Calu3 (cell line): ENCODE measurements at regions not wholly inside any gene's neighbourhood (a gene's known extent, or its start where the extent isn't known, plus 50 kb on each side); places are given as distances from the start of the nearest gene placed in this dataset.

ENCODE experiments used
- BruUV-seq: library from RNA; stranded (reverse); fragments of 400-500 nt; replicated peaks from 2 replicates; lab custom pipeline; 2021; lab: Mats Ljungman, UMichigan
- CTCF ChIA-PET: fragments of 300-600 bp; sonication (Branson Sonifier 250); formaldehyde crosslinking; loops from one replicate; lab custom pipeline; 2022; ENCODE audit warnings: antibody characterized with exemption; lab: Charles Lee
- DNase-seq: peaks from one replicate; pipeline ENCODE4 v3.0.0; 2022
- H3K27ac Mint-ChIP-seq: one replicate; pipeline ENCODE4 v1.8.0; 2022; ENCODE audit warnings: mixed read lengths; ENCODE audit not compliant: unreplicated experiment
- H3K27me3 Mint-ChIP-seq: one replicate; pipeline ENCODE4 v1.8.0; 2022; ENCODE audit warnings: mixed read lengths; ENCODE audit not compliant: unreplicated experiment
- H3K36me3 Mint-ChIP-seq: one replicate; pipeline ENCODE4 v1.8.0; 2022; ENCODE audit warnings: mild to moderate bottlenecking, moderate library complexity, mixed read lengths; ENCODE audit not compliant: insufficient read depth, unreplicated experiment
- H3K4me1 Mint-ChIP-seq: one replicate; pipeline ENCODE4 v1.8.0; 2022; ENCODE audit warnings: mild to moderate bottlenecking, low read depth, mixed read lengths; ENCODE audit not compliant: unreplicated experiment
- H3K4me3 Mint-ChIP-seq: one replicate; pipeline ENCODE4 v1.8.0; 2022; ENCODE audit warnings: mild to moderate bottlenecking, low read depth, moderate library complexity, mixed read lengths; ENCODE audit not compliant: unreplicated experiment
- H3K9me3 Mint-ChIP-seq: one replicate; pipeline ENCODE4 v1.8.0; 2022; ENCODE audit warnings: low read depth, mixed read lengths; ENCODE audit not compliant: unreplicated experiment
- intact Hi-C: fragments of 100-400 bp; cut with micrococcal nuclease; formaldehyde crosslinking; loops from one replicate; pipeline ENCODE4 v1.10.0; 2022; ENCODE audit not compliant: unreplicated experiment
- TF ChIP-seq, protein P1 (sequence below): fragments of 200-600 bp; IDR thresholded peaks from one replicate; pipeline ENCODE4 v1.8.0; 2022; ENCODE audit warnings: antibody characterized with exemption; ENCODE audit not compliant: unreplicated experiment

DNA sequence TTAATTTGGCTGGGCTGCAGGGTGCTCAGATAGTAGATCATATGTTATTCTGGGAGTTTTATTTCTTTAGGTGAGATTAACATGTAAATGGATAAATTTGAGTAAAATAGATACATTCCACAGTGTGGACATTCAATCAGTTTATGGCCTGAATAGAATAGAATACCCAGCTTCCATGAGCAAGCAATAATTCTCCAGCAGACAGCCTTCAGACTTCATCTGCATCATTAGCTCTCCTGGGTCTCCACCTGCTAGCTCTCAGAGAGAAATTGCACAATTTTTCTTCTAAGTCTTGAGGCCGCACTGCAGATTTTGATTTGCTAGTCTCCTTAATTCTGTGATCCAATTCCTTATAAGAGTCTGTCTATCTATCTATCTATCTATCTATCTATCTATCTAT, 420.3 kb upstream of the BOD1L1 start:
- Mint-ChIP-seq H3K4me3 (no peak overlapping the region), H3K4me1 (no peaks in the 10 kb centered on the region), H3K27ac (no peak overlapping the region), H3K27me3 (no peaks in the 10 kb centered on the region), H3K36me3 (no peaks in the 10 kb centered on the region), H3K9me3 (no peaks in the 10 kb centered on the region)
- BruUV-seq: no TSS peak
- CTCF ChIA-PET: interaction anchor here (0.6 kb wide), 1 partner anchor 110 kb away, joined by 8 read pairs; no protein-coding TSS in a partner anchor
- TF ChIP-seq, protein P1, sequence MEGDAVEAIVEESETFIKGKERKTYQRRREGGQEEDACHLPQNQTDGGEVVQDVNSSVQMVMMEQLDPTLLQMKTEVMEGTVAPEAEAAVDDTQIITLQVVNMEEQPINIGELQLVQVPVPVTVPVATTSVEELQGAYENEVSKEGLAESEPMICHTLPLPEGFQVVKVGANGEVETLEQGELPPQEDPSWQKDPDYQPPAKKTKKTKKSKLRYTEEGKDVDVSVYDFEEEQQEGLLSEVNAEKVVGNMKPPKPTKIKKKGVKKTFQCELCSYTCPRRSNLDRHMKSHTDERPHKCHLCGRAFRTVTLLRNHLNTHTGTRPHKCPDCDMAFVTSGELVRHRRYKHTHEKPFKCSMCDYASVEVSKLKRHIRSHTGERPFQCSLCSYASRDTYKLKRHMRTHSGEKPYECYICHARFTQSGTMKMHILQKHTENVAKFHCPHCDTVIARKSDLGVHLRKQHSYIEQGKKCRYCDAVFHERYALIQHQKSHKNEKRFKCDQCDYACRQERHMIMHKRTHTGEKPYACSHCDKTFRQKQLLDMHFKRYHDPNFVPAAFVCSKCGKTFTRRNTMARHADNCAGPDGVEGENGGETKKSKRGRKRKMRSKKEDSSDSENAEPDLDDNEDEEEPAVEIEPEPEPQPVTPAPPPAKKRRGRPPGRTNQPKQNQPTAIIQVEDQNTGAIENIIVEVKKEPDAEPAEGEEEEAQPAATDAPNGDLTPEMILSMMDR: no peak
- no peak for DNase-seq
- intact Hi-C loops: no loop called here

DNA sequence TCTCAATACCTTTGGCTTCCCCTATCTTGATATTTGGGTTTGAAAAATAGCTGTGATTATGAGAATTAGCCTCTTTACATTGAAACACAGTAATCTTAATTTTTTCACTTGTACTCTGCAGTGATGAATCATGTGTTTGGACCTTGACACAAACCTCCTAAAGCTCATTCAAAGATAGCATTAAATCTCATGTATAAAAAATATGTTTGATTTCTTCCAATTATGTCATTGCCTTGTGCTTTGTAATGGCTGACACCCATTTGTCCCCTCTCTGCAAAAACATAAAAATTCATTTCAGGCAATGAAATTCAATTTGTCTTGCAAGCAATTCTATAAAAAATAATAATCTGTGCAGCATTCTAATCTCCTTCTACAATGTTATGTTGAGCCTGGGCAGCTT, 422.4 kb upstream of the BOD1L1 start:
- CTCF ChIA-PET: no interaction called here
- Mint-ChIP-seq H3K4me1 (no peaks in the 10 kb centered on the region), H3K4me3 (no peak overlapping the region), H3K27ac (no peak overlapping the region), H3K36me3 (no peaks in the 10 kb centered on the region), H3K27me3 (no peaks in the 10 kb centered on the region), H3K9me3 (no peaks in the 10 kb centered on the region)
- TF ChIP-seq, protein P1: no peak
- BruUV-seq: no TSS peak
- intact Hi-C loops: no loop called here
- DNase-seq: no peak

DNA sequence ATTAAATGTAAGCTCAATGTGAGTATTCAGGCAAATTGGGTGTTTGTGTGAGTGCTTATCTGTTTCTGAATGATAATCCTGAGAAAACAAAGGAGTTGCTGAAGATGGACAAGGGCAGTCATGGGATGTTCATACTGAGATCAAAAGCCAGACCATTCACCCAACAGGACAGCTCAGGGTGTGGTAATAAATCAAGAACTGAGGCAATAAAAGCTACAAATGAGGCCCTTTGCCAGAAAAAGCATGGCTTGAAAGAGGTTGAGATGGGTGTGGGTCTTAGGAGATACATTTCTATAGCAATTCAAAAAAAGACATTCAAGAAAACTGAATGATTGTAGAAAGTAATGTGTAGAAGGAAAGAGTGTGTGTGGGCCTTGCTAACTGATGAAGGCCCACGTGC, 425.8 kb upstream of the BOD1L1 start:
- intact Hi-C loops: no loop called here
- TF ChIP-seq, protein P1: no peak
- Mint-ChIP-seq H3K27me3 (no peaks in the 10 kb centered on the region), H3K4me3 (no peak overlapping the region), H3K4me1 (no peaks in the 10 kb centered on the region), H3K36me3 (no peaks in the 10 kb centered on the region), H3K27ac (no peak overlapping the region), H3K9me3 (no peaks in the 10 kb centered on the region)
- BruUV-seq: no TSS peak
- no peak for DNase-seq
- CTCF ChIA-PET: no interaction called here

DNA sequence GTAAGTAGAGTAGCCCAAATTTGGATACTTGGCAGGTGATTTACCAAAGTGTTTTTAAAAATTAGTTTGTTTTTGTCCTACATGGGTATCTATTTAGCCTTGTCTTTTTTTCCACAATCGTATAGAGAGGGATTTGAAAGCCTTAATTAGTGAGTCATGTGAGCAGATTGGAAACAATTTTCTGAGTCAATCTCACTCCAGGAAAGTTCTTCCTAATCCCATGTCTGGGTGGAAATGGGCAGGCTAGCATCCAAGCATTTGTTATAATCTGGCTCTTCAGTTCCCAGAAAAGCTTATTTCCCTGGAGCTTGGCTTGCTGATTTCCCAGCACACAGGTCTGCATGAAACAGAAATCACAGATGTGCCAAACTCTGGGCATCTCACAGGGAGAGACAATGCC, 426.9 kb upstream of the BOD1L1 start:
- BruUV-seq: no TSS peak
- H3K4me3 Mint-ChIP-seq: no peak overlapping the region
- intact Hi-C loops: no loop called here
- no peak overlapping the region for H3K27ac Mint-ChIP-seq
- CTCF ChIA-PET: no interaction called here
- H3K27me3 Mint-ChIP-seq: no peaks in the 10 kb centered on the region
- no peaks in the 10 kb centered on the region for H3K9me3 Mint-ChIP-seq
- H3K4me1 Mint-ChIP-seq: no peaks in the 10 kb centered on the region
- no peak for DNase-seq
- TF ChIP-seq, protein P1: no peak
- H3K36me3 Mint-ChIP-seq: no peaks in the 10 kb centered on the region
